ENCODE measurements at regions not wholly inside any gene's neighbourhood (a gene's known extent, or its start where the extent isn't known, plus 50 kb on each side); places are given as distances from the start of the nearest gene placed in this dataset.

DNA sequence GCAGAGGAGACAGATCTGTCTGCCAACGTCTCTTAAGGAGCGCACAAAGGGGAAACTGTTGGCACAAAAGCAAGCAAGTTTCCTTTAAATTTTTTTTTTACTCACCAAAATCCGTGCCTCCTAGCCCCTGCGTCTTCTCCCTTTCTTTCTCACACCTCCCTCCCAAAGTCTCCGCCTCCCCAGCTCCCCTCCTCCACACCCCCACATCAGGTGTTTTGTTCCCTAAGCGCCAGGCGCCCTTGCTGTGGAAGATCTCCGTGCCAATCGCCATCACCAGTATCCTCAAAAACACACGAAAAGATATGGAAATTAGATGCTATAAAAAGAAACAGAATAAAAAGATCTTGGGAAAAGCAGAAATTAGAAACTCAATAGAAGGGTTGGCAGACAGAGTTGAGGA lies 87.6 kb downstream of the DRD1 start:
- H3K4me3 Mint-ChIP-seq, result no peak overlapping the region
- CTCF ChIA-PET, result no interaction called here
- Histone ChIP-seq H3K4me3 (ENCODE audit: low read length) (no peak overlapping the region), H3K9me3 (ENCODE audit: low read length) (no peaks in the 10 kb centered on the region), H3K36me3 (ENCODE audit: insufficient read depth, low read length) (no peaks in the 10 kb centered on the region), H3K4me1 (ENCODE audit: insufficient read depth, low read length) (no peaks in the 10 kb centered on the region), H3K27me3 (ENCODE audit: insufficient read depth, low read length, poor library complexity, severe bottlenecking) (no peaks in the 10 kb centered on the region), H3K27ac (ENCODE audit: low read depth, low read length) (no peak overlapping the region)
- peaks cover 10 to 32% of the 10 kb centered on the region in 2 donors for H3K27me3 Mint-ChIP-seq
- H3K27ac Mint-ChIP-seq, result no peak overlapping the region
- no peaks in the 10 kb centered on the region for H3K9me3 Mint-ChIP-seq
- no peak for DNase-seq
- no peaks in the 10 kb centered on the region for H3K36me3 Mint-ChIP-seq
- POLR2A ChIA-PET, result no interaction called here
- H3K4me1 Mint-ChIP-seq, result no peaks in the 10 kb centered on the region

DNA sequence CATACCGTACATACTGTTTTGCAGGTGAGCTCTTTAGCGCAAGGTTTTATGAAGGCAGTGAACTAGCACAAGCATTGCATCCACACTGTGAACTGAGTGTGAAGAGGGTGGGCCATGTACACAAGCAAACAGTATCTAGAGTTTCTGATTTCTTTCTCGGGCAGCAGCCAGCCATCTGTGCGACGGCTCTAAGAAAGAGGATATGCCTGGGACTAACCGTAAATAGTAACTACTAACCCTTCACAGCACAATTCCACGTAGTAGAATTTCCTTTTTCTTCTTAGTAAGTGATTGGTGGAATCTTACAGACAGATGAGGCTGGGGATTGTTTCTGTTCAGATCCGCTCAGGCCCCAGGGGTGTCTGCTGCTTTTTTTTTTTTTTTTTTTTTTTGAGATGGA lies 89.0 kb downstream of the DRD1 start:
- Mint-ChIP-seq H3K36me3 (no peaks in the 10 kb centered on the region), H3K27me3 (peaks cover 7 to 30% of the 10 kb centered on the region in 2 donors), H3K4me1 (no peaks in the 10 kb centered on the region), H3K4me3 (no peak overlapping the region), H3K9me3 (no peaks in the 10 kb centered on the region), H3K27ac (no peak overlapping the region)
- no peaks in the 10 kb centered on the region for H3K9me3 ChIP-seq (ENCODE audit: low read length)
- no peak overlapping the region for H3K27ac ChIP-seq (ENCODE audit: low read depth, low read length)
- H3K4me1 ChIP-seq (ENCODE audit: insufficient read depth, low read length), result no peaks in the 10 kb centered on the region
- ChIA-PET CTCF (no interaction called here), POLR2A (no interaction called here)
- no peaks in the 10 kb centered on the region for H3K36me3 ChIP-seq (ENCODE audit: insufficient read depth, low read length)
- H3K27me3 ChIP-seq (ENCODE audit: insufficient read depth, low read length, poor library complexity, severe bottlenecking), result no peaks in the 10 kb centered on the region
- DNase-seq, result no peak
- no peak overlapping the region for H3K4me3 ChIP-seq (ENCODE audit: low read length)

GRCh38 chr5:175353926-175354325 lies 90.1 kb downstream of the DRD1 start:
- Mint-ChIP-seq H3K9me3 (no peaks in the 10 kb centered on the region), H3K4me3 (no peak overlapping the region), H3K4me1 (no peaks in the 10 kb centered on the region), H3K36me3 (no peaks in the 10 kb centered on the region), H3K27me3 (peaks cover 7 to 30% of the 10 kb centered on the region in 2 donors), H3K27ac (no peak overlapping the region)
- POLR2A ChIA-PET, result no interaction called here
- Histone ChIP-seq H3K4me1 (ENCODE audit: insufficient read depth, low read length) (no peaks in the 10 kb centered on the region), H3K27me3 (ENCODE audit: insufficient read depth, low read length, poor library complexity, severe bottlenecking) (no peaks in the 10 kb centered on the region), H3K36me3 (ENCODE audit: insufficient read depth, low read length) (no peaks in the 10 kb centered on the region), H3K4me3 (ENCODE audit: low read length) (no peak overlapping the region), H3K9me3 (ENCODE audit: low read length) (no peaks in the 10 kb centered on the region), H3K27ac (ENCODE audit: low read depth, low read length) (no peak overlapping the region)
- CTCF ChIA-PET, result no interaction called here
- no peak for DNase-seq

GRCh38 chr5:175351897-175352590 lies 91.9 kb downstream of the DRD1 start:
- no peaks in the 10 kb centered on the region for H3K9me3 ChIP-seq (ENCODE audit: low read length)
- H3K4me3 ChIP-seq (ENCODE audit: low read length), result no peak overlapping the region
- no peak for DNase-seq
- Mint-ChIP-seq H3K27me3 (peaks cover 7 to 30% of the 10 kb centered on the region in 2 donors), H3K4me1 (no peaks in the 10 kb centered on the region), H3K27ac (no peak overlapping the region), H3K4me3 (no peak overlapping the region), H3K9me3 (no peaks in the 10 kb centered on the region), H3K36me3 (no peaks in the 10 kb centered on the region)
- H3K4me1 ChIP-seq (ENCODE audit: insufficient read depth, low read length), result no peaks in the 10 kb centered on the region
- ChIA-PET CTCF (no interaction called here), POLR2A (no interaction called here)
- H3K36me3 ChIP-seq (ENCODE audit: insufficient read depth, low read length), result no peaks in the 10 kb centered on the region
- H3K27me3 ChIP-seq (ENCODE audit: insufficient read depth, low read length, poor library complexity, severe bottlenecking), result no peaks in the 10 kb centered on the region
- no peak overlapping the region for H3K27ac ChIP-seq (ENCODE audit: low read depth, low read length)

DNA sequence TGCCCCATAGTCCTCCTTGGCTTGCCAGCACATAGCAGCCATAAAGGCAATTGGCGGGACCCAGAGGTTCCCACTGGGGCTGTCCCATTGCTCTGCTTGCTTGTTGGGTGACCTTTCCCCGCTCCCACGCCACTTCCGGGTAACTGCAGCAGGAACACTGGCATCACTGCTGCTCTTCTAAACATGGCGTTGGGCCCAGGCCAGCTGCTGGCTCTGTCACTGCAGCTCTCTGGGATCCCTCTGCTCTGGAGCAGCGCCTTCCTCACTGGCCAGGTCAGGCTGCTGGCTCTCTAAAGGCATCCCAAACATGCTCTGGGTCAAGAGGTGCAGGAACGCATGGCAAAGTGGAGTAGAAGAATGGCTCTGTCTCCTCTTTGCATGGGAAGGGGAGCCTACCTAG lies 92.9 kb downstream of the DRD1 start:
- Histone ChIP-seq H3K4me1 (ENCODE audit: insufficient read depth, low read length) (no peaks in the 10 kb centered on the region), H3K27ac (ENCODE audit: low read depth, low read length) (no peak overlapping the region), H3K9me3 (ENCODE audit: low read length) (no peaks in the 10 kb centered on the region), H3K27me3 (ENCODE audit: insufficient read depth, low read length, poor library complexity, severe bottlenecking) (no peaks in the 10 kb centered on the region), H3K36me3 (ENCODE audit: insufficient read depth, low read length) (no peaks in the 10 kb centered on the region), H3K4me3 (ENCODE audit: low read length) (no peak overlapping the region)
- H3K9me3 Mint-ChIP-seq, result no peaks in the 10 kb centered on the region
- no peaks in the 10 kb centered on the region for H3K4me1 Mint-ChIP-seq
- ChIA-PET POLR2A (no interaction called here), CTCF (no interaction called here)
- H3K27ac Mint-ChIP-seq, result no peak overlapping the region
- peaks cover 7 to 30% of the 10 kb centered on the region in 2 donors for H3K27me3 Mint-ChIP-seq
- H3K4me3 Mint-ChIP-seq, result no peak overlapping the region
- DNase-seq, result no peak
- H3K36me3 Mint-ChIP-seq, result no peaks in the 10 kb centered on the region

DNA sequence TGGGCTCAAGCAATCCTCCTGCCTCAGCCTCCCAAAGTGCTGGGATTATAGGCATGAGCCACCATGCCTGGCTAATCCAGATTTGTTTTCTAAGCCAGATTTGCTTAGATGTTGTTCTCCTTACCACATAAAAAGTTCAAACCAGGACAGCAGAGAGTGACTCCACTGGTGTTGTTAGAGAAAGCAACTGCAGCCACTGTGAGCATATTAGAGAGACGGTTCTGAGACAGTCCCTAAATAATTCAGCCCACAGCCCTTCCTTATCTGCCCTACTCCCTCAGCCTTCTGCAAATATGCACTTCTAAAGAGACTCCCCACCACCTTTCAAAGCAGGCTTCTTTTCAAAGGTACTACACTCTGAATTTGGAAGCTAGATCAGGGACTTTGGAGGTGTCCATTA lies 96.1 kb downstream of the DRD1 start:
- H3K27me3 Mint-ChIP-seq, result peaks cover 18 to 30% of the 10 kb centered on the region in 2 donors
- no peak overlapping the region for H3K27ac Mint-ChIP-seq
- H3K36me3 ChIP-seq (ENCODE audit: insufficient read depth, low read length), result no peaks in the 10 kb centered on the region
- ChIA-PET POLR2A (no interaction called here), CTCF (no interaction called here)
- no peak overlapping the region for H3K4me3 Mint-ChIP-seq
- H3K4me3 ChIP-seq (ENCODE audit: low read length), result no peak overlapping the region
- no peaks in the 10 kb centered on the region for H3K27me3 ChIP-seq (ENCODE audit: insufficient read depth, low read length, poor library complexity, severe bottlenecking)
- H3K27ac ChIP-seq (ENCODE audit: low read depth, low read length), result no peak overlapping the region
- no peak for DNase-seq
- H3K9me3 ChIP-seq (ENCODE audit: low read length), result no peaks in the 10 kb centered on the region
- H3K4me1 ChIP-seq (ENCODE audit: insufficient read depth, low read length), result no peaks in the 10 kb centered on the region
- peaks cover 0 to 5% (median 0%) of the 10 kb centered on the region in 5 donors for H3K9me3 Mint-ChIP-seq
- H3K36me3 Mint-ChIP-seq, result no peaks in the 10 kb centered on the region
- no peaks in the 10 kb centered on the region for H3K4me1 Mint-ChIP-seq

GRCh38 chr5:175347027-175347426 lies 97.0 kb downstream of the DRD1 start:
- Mint-ChIP-seq H3K4me1 (no peaks in the 10 kb centered on the region), H3K27ac (no peak overlapping the region), H3K36me3 (no peaks in the 10 kb centered on the region), H3K9me3 (peaks cover 0 to 5% (median 0%) of the 10 kb centered on the region in 5 donors), H3K27me3 (peaks cover 17 to 22% of the 10 kb centered on the region in 2 donors), H3K4me3 (no peak overlapping the region)
- H3K27me3 ChIP-seq (ENCODE audit: insufficient read depth, low read length, poor library complexity, severe bottlenecking), result no peaks in the 10 kb centered on the region
- no peaks in the 10 kb centered on the region for H3K9me3 ChIP-seq (ENCODE audit: low read length)
- no peak overlapping the region for H3K27ac ChIP-seq (ENCODE audit: low read depth, low read length)
- POLR2A ChIA-PET, result no interaction called here
- H3K36me3 ChIP-seq (ENCODE audit: insufficient read depth, low read length), result no peaks in the 10 kb centered on the region
- H3K4me3 ChIP-seq (ENCODE audit: low read length), result no peak overlapping the region
- no peak for DNase-seq
- CTCF ChIA-PET, result no interaction called here
- no peaks in the 10 kb centered on the region for H3K4me1 ChIP-seq (ENCODE audit: insufficient read depth, low read length)

DNA sequence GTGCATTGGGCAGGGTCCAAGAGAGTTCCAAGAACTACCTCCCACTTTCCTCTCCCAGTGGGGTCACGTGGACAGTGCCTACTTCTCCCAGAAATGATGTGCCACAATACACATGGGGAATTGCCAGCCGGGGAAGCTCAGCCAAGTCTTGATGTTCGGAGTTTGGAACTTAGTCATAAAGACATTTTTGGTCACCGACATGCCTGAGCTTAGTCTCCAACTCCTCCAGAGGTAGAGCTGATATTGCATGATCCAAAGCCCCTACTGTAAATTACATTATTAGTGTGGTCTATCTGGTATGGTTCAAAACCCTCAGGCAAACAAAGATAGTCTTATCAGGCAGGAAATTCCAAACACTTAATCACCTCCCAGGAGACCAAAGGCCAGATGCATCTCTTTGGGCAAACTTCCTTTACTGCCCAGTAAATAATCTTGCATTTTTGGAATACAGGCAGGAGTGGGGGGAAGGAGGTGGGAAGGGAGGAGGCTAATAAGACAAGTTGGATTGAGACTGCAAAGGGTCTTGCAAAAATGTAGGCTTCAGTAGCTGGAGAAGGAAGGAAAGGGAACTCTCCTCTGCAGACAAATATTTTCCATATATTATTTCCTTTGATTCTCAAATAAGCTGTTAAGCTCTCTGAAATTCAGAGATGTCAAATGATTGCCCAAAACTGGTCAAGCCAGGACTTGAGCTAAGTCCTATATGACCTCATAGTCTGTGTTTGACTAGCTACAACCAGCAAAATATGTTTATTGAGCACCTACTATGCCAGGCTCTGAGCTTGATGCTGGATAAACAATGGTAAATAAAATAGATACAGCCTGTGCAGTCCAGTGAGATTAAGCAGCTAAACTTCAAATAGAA lies 99.4 kb downstream of the DRD1 start:
- Histone ChIP-seq H3K4me3 (ENCODE audit: low read length) (no peak overlapping the region), H3K4me1 (ENCODE audit: insufficient read depth, low read length) (no peaks in the 10 kb centered on the region), H3K27ac (ENCODE audit: low read depth, low read length) (no peak overlapping the region), H3K36me3 (ENCODE audit: insufficient read depth, low read length) (no peaks in the 10 kb centered on the region), H3K9me3 (ENCODE audit: low read length) (no peaks in the 10 kb centered on the region), H3K27me3 (ENCODE audit: insufficient read depth, low read length, poor library complexity, severe bottlenecking) (no peaks in the 10 kb centered on the region)
- Mint-ChIP-seq H3K27ac (no peak overlapping the region), H3K9me3 (peaks cover 0 to 5% (median 0%) of the 10 kb centered on the region in 5 donors), H3K36me3 (no peaks in the 10 kb centered on the region), H3K27me3 (peaks cover 9 to 15% of the 10 kb centered on the region in 2 donors), H3K4me1 (no peaks in the 10 kb centered on the region), H3K4me3 (no peak overlapping the region)
- CTCF ChIA-PET, result no interaction called here
- no peak for DNase-seq
- POLR2A ChIA-PET, result no interaction called here
